ENCODE measurements at regions not wholly inside any gene's neighbourhood (a gene's known extent, or its start where the extent isn't known, plus 50 kb on each side); places are given as distances from the start of the nearest gene placed in this dataset.

- intact Hi-C loops (cut with micrococcal nuclease; ENCODE audit: unreplicated experiment), result no loop called here
- ChIA-PET CTCF (ENCODE audit: unreplicated experiment) (no interaction called here), POLR2A (no interaction called here)
- Histone ChIP-seq H3K4me1 (ENCODE audit: insufficient read depth, low read length, poor library complexity, severe bottlenecking) (no peaks in the 10 kb centered on the region), H2AFZ (ENCODE audit: low read length) (no peak overlapping the region), H3K36me3 (ENCODE audit: insufficient read depth, low read length) (no peaks in the 10 kb centered on the region), H3K27ac (ENCODE audit: low read depth, low read length, poor library complexity, severe bottlenecking) (no peak overlapping the region), H4K20me1 (ENCODE audit: insufficient read depth, low read length) (no peaks in the 10 kb centered on the region), H3K9me3 (ENCODE audit: low read length) (no peaks in the 10 kb centered on the region), H3K4me3 (ENCODE audit: low read depth, low read length, poor library complexity, severe bottlenecking) (no peak overlapping the region), H3K79me2 (ENCODE audit: insufficient read depth, low read depth, low read length) (no peaks in the 10 kb centered on the region), H3K4me2 (ENCODE audit: low read length) (no peak overlapping the region), H3K9me2 (ENCODE audit: insufficient read depth, low read length) (no peaks in the 10 kb centered on the region)
- BruUV-seq (replicated peaks), result no TSS peak
- TF ChIP-seq, protein P1, sequence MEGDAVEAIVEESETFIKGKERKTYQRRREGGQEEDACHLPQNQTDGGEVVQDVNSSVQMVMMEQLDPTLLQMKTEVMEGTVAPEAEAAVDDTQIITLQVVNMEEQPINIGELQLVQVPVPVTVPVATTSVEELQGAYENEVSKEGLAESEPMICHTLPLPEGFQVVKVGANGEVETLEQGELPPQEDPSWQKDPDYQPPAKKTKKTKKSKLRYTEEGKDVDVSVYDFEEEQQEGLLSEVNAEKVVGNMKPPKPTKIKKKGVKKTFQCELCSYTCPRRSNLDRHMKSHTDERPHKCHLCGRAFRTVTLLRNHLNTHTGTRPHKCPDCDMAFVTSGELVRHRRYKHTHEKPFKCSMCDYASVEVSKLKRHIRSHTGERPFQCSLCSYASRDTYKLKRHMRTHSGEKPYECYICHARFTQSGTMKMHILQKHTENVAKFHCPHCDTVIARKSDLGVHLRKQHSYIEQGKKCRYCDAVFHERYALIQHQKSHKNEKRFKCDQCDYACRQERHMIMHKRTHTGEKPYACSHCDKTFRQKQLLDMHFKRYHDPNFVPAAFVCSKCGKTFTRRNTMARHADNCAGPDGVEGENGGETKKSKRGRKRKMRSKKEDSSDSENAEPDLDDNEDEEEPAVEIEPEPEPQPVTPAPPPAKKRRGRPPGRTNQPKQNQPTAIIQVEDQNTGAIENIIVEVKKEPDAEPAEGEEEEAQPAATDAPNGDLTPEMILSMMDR (conservative IDR thresholded peaks at IDR 0.05; ENCODE audit: low read length), result no peak
- no peak for TF ChIP-seq EZH2phosphoT487 (IDR thresholded peaks at IDR 0.05; ENCODE audit: borderline replicate concordance, low read depth, low read length)
- no peak for DNase-seq (ENCODE audit: low spot score)
Measured at GRCh38 chr12:97745406-97746101, 282.9 kb downstream of the RMST start.

DNA sequence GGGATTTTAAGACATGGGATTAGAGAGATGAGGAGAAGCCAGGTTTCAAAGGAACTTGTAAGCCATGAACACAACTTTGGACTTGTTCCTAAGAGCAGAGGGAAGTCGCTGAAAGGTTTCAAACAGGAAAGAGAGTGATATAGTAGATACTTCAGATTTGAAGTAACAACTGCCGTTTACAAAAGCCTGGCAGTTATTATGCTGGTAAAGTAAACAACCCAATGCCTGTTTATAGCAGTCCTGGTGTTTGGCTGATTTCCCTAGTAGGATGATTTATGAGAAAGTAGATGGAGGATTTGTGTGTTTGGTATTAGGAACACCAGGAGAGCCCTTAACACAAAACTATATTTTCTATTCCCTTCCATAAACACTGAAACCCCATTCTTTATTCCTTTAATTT is 285.7 kb downstream of the RMST start:
- Histone ChIP-seq H3K9me3 (ENCODE audit: low read length) (no peaks in the 10 kb centered on the region), H3K9me2 (ENCODE audit: insufficient read depth, low read length) (no peaks in the 10 kb centered on the region), H2AFZ (ENCODE audit: low read length) (no peak overlapping the region), H4K20me1 (ENCODE audit: insufficient read depth, low read length) (no peaks in the 10 kb centered on the region), H3K4me3 (ENCODE audit: low read depth, low read length, poor library complexity, severe bottlenecking) (no peak overlapping the region), H3K79me2 (ENCODE audit: insufficient read depth, low read depth, low read length) (no peaks in the 10 kb centered on the region), H3K4me1 (ENCODE audit: insufficient read depth, low read length, poor library complexity, severe bottlenecking) (no peaks in the 10 kb centered on the region), H3K36me3 (ENCODE audit: insufficient read depth, low read length) (no peaks in the 10 kb centered on the region), H3K4me2 (ENCODE audit: low read length) (no peak overlapping the region), H3K27ac (ENCODE audit: low read depth, low read length, poor library complexity, severe bottlenecking) (no peak overlapping the region)
- intact Hi-C loops (cut with micrococcal nuclease; ENCODE audit: unreplicated experiment), result no loop called here
- ChIA-PET POLR2A (no interaction called here), CTCF (ENCODE audit: unreplicated experiment) (no interaction called here)
- no TSS peak for BruUV-seq (replicated peaks)
- TF ChIP-seq, protein P1 (conservative IDR thresholded peaks at IDR 0.05; ENCODE audit: low read length), result no peak
- no peak for TF ChIP-seq EZH2phosphoT487 (IDR thresholded peaks at IDR 0.05; ENCODE audit: borderline replicate concordance, low read depth, low read length)
- no peak for DNase-seq (ENCODE audit: low spot score)

DNA sequence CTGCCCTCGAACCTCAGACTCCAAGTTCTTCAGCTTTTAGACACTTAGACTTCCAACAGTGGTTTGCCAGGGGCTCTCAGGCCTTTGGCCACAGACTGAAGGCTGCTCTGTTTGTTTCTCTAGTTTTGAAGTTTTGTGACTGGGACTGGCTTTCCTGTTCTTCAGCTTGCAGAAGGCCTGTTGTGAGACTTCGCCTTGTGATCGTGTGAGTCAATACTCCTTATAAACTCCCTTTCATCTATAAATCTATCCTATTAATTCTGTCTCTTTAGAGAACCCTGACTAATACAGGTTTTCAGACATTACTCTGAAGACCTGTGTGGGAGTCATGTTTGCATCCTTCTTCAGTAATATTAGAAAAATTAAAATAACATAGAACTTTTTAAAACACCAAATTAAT is 289.1 kb downstream of the RMST start:
- no TSS peak for BruUV-seq (replicated peaks)
- no peaks in the 10 kb centered on the region for H3K36me3 ChIP-seq (ENCODE audit: insufficient read depth, low read length)
- ChIA-PET CTCF (ENCODE audit: unreplicated experiment) (no interaction called here), POLR2A (no interaction called here)
- TF ChIP-seq, protein P1 (conservative IDR thresholded peaks at IDR 0.05; ENCODE audit: low read length), result no peak
- no peak for TF ChIP-seq EZH2phosphoT487 (IDR thresholded peaks at IDR 0.05; ENCODE audit: borderline replicate concordance, low read depth, low read length)
- H3K4me2 ChIP-seq (ENCODE audit: low read length), result no peak overlapping the region
- no peaks in the 10 kb centered on the region for H3K9me3 ChIP-seq (ENCODE audit: low read length)
- no peaks in the 10 kb centered on the region for H3K4me1 ChIP-seq (ENCODE audit: insufficient read depth, low read length, poor library complexity, severe bottlenecking)
- H4K20me1 ChIP-seq (ENCODE audit: insufficient read depth, low read length), result no peaks in the 10 kb centered on the region
- no peak overlapping the region for H2AFZ ChIP-seq (ENCODE audit: low read length)
- H3K4me3 ChIP-seq (ENCODE audit: low read depth, low read length, poor library complexity, severe bottlenecking), result no peak overlapping the region
- no peak for DNase-seq (ENCODE audit: low spot score)
- H3K27ac ChIP-seq (ENCODE audit: low read depth, low read length, poor library complexity, severe bottlenecking), result no peak overlapping the region
- no peaks in the 10 kb centered on the region for H3K9me2 ChIP-seq (ENCODE audit: insufficient read depth, low read length)
- no peaks in the 10 kb centered on the region for H3K79me2 ChIP-seq (ENCODE audit: insufficient read depth, low read depth, low read length)
- intact Hi-C loops (cut with micrococcal nuclease; ENCODE audit: unreplicated experiment), result no loop called here
